Keratinocyte (primary cell): ENCODE measurements at regions not wholly inside any gene's neighbourhood (a gene's known extent, or its start where the extent isn't known, plus 50 kb on each side); places are given as distances from the start of the nearest gene placed in this dataset.

Source experiments
- EZH2 ChIP-seq: IDR thresholded peaks from one replicate; pipeline ENCODE4 v1.6.1; 2012; ENCODE audit warnings: inconsistent platforms, mild to moderate bottlenecking, low read length, moderate library complexity
- TF ChIP-seq, protein P1 (sequence below), 3 experiments: IDR thresholded peaks in 1 of 3; conservative IDR thresholded peaks in 1 of 3; optimal IDR thresholded peaks in 1 of 3; 2 replicates in 2 of 3; 3 replicates in 1 of 3; pipeline versions ENCODE3 to v1.5.1; 2011; ENCODE audit warnings: low read length in 3 of 3, mild to moderate bottlenecking in 3 of 3, moderate library complexity in 2 of 3, control low read depth in 1 of 3, inconsistent platforms in 1 of 3; ENCODE audit not compliant: insufficient read depth in 2 of 3; ENCODE audit errors: extremely low read depth in 1 of 3

DNA sequence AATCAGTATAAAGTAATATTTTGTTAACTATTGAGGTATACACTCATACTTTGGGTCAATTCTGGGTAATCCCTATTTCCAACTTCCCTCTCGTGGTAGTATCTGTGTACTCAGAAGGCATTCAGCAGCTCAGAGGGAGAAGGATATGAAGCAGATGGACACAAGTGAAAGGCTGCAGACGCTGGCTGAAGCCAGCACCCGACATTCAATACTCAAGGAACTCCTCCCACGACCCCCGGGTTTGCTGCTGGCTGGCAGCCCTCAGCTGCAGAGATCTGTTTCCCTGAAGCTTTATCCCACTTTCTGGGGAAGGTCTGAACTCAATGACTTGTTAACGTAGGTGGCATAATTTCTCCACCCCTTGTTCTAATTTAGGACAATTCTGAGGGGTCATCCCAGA is 847.3 kb upstream of the SOX11 start:
- TF ChIP-seq, protein P1, sequence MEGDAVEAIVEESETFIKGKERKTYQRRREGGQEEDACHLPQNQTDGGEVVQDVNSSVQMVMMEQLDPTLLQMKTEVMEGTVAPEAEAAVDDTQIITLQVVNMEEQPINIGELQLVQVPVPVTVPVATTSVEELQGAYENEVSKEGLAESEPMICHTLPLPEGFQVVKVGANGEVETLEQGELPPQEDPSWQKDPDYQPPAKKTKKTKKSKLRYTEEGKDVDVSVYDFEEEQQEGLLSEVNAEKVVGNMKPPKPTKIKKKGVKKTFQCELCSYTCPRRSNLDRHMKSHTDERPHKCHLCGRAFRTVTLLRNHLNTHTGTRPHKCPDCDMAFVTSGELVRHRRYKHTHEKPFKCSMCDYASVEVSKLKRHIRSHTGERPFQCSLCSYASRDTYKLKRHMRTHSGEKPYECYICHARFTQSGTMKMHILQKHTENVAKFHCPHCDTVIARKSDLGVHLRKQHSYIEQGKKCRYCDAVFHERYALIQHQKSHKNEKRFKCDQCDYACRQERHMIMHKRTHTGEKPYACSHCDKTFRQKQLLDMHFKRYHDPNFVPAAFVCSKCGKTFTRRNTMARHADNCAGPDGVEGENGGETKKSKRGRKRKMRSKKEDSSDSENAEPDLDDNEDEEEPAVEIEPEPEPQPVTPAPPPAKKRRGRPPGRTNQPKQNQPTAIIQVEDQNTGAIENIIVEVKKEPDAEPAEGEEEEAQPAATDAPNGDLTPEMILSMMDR (optimal IDR thresholded peaks at IDR 0.05 in 1 of 3, IDR thresholded peaks at IDR 0.05 in 1 of 3, conservative IDR thresholded peaks at IDR 0.05 in 1 of 3; ENCODE audit: extremely low read depth in 1 of 3, insufficient read depth in 2 of 3, low read length in 3 of 3) = no peak
- TF ChIP-seq EZH2 = no peak
